Right renal pelvis (tissue), 4 donors: ENCODE measurements at regions not wholly inside any gene's neighbourhood (a gene's known extent, or its start where the extent isn't known, plus 50 kb on each side); places are given as distances from the start of the nearest gene placed in this dataset.

Source experiments
- DNase-seq, 4 donors: peaks; one replicate each; pipeline ENCODE4 v3.0.0-alpha.2; 2013; ENCODE audit warnings: low read depth in 4 of 4, low spot score in 3 of 4, missing footprints in 1 of 4

DNA sequence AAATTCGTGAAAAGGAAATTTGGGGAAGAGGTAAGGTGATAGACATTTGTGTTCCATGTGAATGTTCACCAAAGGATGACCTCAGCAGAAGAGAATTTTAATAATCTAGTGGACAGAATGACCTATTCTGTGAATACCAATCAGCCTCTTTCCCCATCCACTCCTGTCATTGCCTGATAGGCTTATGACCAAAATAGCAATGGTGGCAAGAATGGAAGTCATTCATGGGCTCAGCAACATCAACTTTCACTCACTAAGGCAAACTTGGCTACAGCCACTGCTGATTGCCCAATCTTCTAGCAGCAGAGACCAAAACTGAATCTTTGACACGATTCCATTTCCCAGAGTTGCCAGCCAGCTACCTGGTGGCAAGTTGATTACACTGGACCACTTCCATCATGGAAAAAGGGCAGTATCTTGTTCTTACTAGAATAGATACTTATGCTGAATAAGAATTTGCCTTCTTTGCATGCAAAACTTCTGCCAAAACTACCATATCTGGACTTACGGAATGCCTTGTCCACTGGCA is 348.7 kb upstream of the PBX1 start:
- DNase-seq, result no peak

DNA sequence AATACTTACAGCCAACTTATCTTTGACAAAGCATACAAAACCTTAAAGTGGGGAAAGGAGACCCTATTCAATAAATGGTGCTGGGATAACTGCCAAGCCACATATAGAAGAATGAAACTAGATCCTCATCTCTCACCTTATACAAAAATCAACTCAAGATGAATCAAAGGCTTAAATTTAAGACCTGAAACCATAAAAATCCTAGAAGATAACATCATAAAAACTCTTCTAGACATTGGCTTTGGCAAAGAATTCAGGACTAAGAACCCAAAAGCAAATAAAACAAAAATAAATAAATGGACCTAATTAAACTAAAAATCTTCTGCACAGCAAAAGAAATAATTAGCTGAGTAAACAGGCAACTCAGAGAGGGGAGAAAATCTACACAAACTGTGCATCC is 335.6 kb upstream of the PBX1 start:
- DNase-seq, result no peak

DNA sequence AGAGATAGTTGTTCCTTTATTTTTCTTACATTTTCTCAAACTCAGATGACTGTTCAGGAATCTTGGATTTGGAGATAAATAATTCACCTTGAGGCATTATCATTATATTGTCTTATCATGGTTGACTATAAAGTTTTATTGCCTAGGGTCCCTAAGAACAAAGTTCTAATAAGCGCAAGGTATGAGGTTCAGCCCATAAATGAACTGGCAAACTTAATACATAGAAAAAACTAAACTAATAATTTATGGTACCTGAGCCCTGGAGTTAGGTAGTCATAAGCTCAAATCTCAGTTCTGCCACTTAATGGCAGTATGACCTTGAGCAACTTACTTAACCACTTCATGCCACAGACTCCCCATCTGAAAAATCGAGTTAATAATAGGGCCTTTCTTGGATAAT is 334.0 kb upstream of the PBX1 start:
- DNase-seq, result no peak

DNA sequence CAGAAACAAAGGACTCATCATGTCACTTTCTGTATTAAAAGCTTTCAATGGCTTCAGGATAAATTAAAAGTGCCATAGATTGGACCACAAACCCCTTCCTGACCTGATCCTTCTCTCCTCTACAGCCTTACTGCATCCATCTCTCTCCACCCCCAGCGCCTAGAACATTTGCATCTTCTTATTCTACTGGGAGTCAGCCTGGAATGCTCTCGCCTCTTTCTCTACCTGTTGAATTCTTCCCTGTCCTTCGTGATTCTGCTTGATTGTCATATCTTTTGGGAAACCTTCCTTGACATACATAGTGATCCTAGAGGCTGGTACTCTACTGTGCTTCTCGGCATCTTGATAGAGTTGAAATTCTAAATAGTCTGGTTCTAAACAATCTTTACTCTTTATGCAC is 332.0 kb upstream of the PBX1 start:
- no peak for DNase-seq

DNA sequence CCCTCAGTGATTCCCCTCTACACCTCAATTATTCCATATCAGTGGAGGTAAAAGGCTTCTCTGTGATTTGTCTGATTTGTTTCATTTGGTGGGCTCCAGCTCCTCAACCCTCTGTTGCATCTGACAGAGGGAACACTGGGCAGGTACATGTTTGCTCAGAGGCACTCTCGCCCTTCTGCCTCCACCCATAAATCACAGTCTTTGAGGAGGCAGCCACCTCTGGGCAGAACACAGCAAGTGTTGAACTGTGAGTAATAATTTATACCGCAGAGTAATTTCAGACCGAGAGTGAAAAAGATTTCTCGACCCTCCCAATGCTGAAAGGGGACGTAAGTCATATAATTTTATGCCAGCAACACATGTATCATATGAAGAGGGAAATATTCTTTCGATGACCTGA is 330.1 kb upstream of the PBX1 start:
- no peak for DNase-seq

DNA sequence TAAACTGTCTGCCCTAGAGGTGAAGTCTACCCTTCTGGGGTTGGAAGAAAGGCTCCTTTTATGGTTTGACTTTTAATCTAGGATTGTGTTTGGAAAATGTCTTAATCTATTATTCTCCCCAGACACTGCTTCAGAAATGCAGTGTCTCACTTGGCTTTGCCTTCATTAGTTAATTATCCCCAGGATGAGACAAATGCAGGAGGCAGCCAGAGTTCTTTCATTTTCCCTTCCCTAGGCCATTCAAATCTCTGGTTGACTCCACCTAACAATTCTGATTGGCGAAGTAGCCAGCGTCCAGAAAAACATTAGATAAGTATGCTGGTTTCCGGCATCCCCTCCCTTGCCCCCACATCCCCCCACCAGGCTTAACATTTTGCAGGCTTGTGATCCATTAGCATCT is 325.8 kb upstream of the PBX1 start:
- DNase-seq, result no peak

DNA sequence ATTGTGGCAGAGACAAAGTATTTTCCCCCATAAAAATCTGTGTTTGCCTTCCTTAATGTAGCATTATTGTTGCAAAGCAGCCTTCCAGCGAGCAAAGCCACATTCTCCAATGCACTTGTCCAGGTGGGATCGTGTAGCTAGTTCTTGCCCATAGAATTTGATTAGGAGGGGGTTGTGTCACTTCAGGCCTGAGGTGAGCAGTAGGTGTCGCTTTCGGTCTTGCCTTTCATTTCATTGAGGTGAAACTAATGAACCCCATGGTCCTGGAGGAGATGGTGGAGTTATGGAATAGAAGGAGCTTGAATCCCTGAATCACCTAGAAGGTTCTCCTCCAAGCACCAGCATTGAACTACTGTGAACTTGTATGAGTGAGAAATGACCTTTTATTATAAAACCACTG is 318.9 kb upstream of the PBX1 start:
- no peak for DNase-seq

DNA sequence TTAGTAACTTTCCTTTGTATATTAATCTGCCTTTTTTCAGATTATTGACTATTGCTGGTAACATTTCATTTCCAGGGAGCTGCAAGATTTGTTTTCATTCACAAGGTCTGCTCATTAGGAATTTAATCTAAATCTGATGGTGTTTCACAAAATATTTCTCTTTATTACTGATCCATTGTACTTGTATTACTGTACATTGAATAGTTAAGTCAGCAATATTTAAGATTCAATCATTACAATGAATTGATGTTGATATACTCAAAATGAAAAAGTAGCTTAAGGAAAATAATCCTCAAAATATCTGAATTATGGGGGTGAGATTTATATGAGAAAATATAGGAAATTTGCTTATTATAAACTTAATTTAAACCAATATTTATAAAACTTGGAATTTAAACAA is 308.6 kb upstream of the PBX1 start:
- DNase-seq, result no peak

DNA sequence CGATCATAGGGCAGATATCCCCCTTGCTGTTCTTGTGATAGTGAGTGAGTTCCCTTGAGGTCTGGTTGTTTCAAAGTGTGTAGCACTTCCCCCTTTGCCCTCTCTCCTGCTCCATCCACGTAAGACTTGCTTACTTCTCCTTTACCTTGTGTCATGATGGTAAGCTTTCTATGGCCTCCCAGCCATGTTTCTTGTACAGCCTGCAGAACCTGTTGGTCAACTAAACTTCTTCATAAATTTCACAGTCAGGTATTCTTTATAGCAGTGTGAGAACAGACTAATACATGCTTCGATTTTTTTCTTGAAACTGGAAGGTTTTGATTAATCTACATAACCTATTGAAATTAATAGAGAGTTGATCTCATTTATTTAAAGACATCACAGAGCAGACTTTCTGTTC is 302.5 kb upstream of the PBX1 start:
- DNase-seq, result no peak

DNA sequence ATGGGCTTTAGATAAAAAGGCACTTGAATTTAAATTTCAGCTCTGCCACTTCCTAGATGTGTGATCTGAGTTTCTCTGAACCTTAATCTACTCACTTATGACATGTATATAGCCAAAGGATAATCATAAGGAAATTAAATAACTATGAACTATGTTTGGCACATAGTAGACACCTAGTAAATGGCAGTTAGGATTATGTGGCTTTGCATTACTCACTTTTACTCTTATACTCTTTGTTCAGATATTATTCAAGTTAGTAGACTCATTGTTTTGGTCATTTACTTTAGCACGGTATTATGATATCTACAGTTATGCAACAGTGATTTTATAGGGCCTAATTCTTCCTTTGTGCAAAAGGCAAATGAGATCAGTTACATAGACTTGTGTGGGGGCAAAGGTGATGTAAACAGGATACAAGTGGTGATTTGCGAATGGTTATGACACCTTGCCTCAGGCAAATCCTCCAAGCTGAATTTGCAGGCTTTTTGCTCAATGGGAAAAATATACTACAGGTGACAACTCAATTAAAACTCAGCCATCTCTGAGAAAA is 297.2 kb upstream of the PBX1 start:
- DNase-seq, result no peak

DNA sequence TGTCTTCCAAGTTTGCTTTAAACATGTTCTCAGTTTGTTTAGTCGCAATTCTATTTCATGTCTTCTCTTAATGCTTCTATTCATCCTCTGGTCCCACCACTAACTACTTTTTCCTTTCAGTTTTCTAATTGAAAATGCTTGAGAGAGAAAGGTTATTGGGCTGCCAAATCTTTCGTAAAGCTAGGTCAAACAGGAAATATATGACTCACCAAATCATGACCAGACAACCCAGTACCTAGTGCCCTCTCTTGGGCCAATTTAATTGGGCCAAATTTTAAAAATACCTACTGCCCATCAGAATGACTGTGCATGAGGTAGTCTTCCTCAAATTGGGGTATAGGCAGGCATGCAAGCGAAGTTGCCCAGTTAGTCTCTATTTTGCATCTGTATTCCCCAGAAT is 295.4 kb upstream of the PBX1 start:
- no peak for DNase-seq

DNA sequence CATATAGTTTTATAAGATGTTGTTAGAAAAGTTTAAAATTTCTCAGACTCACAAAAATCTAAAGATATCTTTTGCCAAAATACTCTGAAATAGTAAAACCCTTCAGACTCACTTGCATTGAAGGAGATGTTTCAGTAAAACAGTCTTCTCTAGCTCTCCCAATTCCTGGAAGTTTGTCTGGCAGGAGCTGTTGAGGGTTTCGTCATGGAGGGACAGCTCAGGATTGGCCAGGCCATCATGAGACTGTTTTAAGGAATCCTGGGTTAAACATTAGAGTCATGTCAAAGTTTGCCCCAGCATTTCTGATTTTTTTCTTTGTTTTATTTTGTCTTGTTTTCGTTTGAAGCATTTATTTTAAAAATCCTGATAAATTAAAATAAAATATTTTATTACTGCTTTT is 293.8 kb upstream of the PBX1 start:
- no peak for DNase-seq

DNA sequence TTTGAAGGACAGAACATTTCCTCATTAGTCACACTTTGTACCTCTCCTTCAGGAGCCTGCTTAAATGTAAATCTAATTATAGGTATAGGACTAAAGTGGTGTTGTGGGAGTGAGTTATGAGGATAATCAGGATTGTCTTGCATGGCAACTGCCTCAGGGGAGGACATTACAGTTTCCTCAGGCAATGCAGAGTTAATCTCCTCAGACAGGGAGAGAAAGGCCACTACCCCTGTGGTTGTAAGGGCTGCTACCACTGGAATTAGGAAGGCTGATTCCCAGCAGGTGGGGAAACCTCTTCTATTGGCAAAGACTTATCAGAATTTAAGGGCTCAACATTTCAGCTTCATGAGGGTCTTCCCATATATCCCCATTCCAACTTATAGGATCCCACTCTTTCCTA is 286.8 kb upstream of the PBX1 start:
- no peak for DNase-seq

DNA sequence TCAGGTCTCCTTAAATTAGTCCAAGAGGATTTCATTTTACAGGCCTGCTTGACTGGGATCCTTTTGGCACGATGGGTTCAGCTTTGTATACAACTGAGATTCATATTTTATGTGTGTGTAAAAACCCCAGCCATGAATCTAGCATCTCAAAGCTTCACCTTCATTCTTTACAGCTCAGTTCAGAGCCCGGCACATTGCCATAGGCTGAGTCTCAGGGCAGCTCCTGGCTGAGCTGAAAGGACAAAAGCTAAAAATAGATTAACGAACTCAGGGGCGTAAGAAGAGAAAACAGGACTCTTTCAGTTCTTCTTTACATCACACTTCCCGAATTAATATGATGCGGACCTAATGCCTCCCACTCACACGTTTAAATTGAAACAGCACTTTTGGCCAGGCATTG is 262.8 kb upstream of the PBX1 start:
- DNase-seq, result no peak

DNA sequence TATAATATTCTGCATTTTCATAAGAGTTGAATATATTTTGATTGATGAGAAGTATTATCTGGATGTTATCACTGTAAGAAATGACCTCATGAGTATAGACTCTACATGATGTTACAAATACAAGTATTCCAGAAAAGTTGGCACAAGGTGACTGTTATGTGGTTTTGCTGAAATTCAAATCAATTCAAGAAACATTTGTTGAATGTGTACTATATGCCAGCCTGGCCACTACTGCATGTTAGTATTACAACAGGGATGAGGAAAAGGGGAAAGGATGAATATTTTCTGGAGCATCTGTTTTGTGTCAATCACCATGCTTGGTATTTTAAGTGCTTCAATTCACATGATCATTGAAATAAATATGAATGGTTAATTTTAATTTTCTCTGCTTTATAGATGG is 250.9 kb upstream of the PBX1 start:
- DNase-seq, result no peak

DNA sequence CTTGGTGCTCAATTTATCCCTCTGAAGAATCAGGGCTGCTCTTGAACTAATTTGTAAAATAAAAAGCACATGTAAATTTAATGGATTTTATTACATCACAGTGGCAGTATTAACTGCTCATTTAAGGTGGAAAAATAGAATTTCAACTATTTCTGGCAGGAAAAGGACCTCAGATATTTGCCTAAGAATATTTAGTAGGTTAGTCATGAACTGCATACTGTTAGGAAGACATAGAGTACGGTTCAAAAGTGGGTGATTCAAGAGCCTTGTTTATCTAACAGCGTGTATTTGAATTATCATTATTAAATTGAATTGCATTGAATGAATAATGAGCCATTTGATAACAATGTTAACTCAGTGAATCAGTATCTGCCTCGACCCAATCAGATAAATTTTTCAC is 248.8 kb upstream of the PBX1 start:
- DNase-seq, result no peak

DNA sequence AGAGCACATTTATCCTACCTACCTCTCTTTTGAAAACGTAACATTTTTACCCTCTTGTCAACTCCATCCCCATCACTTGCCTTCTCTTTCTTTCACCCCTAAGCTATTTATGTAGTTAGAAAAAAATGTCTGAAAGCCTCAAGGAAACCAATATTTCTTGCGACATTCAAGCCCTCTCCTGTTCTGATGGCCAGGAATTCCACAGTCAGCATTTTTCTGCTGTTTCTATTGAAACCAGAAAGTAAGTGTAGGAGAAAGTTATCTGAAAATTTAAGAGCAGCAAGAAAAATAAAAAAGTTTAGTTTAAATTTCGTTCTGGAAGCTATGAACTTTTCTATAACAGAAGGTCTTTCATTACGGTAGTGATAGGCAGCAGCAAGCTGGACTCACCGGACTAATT is 247.6 kb upstream of the PBX1 start:
- no peak for DNase-seq

DNA sequence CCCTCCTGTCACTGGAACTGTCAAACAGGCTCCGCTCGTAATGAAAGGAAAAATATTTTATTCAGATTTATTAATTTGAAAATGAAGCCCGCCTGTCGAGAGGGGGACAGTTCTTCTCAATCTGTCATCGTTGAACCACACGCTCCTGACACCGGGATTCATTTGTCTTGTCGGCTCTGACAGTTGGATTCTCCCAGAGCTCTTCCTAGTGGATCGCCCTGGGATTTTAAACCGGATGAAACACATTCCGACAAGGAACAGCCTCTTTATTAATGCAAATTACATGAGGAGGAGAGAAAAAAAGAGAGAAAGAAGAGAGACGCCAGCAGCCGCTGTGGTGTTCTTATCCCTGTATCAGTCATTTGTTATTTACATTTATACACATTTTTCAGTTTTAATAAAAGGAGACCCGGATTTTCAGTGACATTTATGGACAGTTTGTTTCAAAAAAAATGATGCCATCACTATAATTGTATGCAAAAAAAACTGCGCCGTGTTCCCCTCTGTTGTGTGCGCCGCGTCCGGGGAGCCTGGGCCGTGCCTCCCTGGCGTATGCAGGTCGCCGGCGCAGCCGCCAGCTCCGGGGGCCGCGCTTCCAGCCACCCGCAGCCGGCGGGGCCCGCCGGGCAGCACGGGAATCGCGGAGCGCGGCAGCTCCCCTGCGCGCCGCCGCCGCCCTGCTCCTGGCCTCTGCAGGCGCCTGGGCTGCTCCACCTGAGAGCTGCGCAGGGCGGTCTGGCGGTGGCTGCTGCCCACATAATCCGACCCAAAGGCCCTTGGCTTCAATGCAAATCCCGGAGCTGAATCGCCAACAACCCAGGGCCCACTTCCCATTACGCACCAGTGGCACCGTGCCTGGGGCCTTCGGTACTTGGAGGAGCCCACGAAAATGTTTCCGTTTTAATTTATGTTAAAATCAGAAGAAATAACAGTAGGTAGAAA is 237.9 kb upstream of the PBX1 start:
- DNase-seq, result peak; percentile 22 to 36 (median 30)

DNA sequence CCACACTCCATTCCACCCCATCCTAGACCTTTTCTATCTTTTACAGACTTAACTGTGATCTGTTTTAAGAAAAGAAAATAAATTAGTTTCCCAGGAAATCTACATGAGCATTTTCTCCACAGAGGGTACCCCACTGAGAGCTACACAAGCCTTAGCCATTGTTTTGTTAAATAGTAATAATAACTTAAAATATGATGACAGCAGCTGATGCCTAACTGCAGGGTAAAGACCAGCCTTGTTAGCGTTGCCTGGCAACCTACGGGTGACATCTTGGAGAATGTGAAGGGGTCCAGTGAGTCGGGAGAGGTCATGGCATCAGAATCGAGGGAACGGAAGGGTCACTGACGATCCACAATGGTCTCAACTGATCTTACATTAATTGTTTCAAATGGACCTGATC is 233.2 kb upstream of the PBX1 start:
- DNase-seq, result no peak

DNA sequence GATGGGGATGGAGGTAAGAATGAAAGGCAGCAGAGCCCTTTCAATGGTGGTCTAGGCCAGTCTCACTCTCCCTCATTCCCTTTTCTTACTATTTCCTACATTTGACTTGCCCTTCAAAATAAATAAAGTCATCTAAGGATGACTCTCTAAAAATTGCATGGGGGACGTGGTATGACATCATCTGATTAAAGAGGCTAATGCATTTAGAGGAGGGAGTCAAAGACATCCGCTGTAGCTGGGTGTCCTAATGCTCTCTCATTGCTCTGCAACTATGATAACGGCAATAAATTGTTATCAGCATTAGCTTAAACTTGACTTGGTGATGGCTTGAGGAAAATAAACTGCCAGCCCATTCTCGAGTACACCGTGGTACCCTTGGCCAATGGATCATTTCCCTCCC is 225.6 kb upstream of the PBX1 start:
- DNase-seq, result no peak

DNA sequence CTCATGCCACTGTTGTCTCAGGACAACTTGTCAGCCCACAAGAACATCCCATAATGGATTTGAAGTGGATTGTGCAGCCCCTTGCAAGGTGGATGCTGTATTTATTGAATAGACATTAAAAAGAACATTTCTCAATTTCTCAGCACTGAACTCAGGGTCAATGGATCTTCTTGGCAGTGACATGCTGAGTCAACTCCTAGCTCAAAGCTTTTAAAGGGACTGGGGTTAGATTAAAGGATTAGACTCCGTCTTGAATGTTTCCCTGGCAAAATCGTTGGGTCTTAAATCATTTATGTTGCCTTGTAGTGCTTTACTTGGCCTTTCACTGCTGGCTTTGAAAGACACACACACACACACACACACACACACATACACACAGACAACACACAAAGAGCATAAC is 221.6 kb upstream of the PBX1 start:
- no peak for DNase-seq

DNA sequence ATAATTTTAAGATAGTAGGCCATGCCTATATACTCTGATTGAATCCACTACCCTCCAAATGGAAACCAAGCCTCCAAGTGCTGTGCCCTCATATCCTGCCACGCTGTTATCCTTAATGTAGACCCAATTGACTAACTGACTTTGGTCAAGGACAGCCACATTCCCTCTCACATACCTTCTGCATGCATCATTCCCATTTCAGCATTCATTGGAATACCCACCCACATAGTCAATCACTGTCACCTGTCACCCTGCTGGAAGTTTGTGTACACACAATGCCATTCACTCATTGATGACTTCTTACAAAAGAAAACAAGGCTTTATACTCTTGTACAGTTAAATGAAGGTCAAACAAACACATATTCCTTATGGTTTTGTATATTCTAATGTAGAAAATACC is 221.1 kb upstream of the PBX1 start:
- no peak for DNase-seq
